NCI-H2196 (cell line): ENCODE measurements at regions not wholly inside any gene's neighbourhood (a gene's known extent, or its start where the extent isn't known, plus 50 kb on each side); places are given as distances from the start of the nearest gene placed in this dataset.
"Not testable (repeated sequence)": the region's sequence is repeated elsewhere in the genome, so short reads cannot be mapped to it uniquely, and the experiment has no call there.

ENCODE experiments used
- DNase-seq: peaks from one replicate; lab custom pipeline; 2025; ENCODE audit not compliant: unreplicated experiment; lab: John Stamatoyannopoulos, UW

- no peak for DNase-seq
Observed at GRCh38 chr21:19224090-19224489, 820.5 kb upstream of the TMPRSS15 start.

- DNase-seq: no peak
Observed at GRCh38 chr21:19228226-19228625, 824.6 kb upstream of the TMPRSS15 start.

GRCh38 chr21:19233841-19234240, 830.3 kb upstream of the TMPRSS15 start:
- not testable (repeated sequence) for DNase-seq

- no peak for DNase-seq
Observed at GRCh38 chr21:19236209-19236608, 832.6 kb upstream of the TMPRSS15 start.

GRCh38 chr21:19237608-19238007, 834.0 kb upstream of the TMPRSS15 start:
- no peak for DNase-seq

GRCh38 chr21:19239696-19240095, 836.1 kb upstream of the TMPRSS15 start:
- DNase-seq: no peak

- no peak for DNase-seq
Observed at GRCh38 chr21:19244502-19245187, 841.1 kb upstream of the TMPRSS15 start.

- DNase-seq: no peak
Observed at GRCh38 chr21:19245188-19245580, 841.6 kb upstream of the TMPRSS15 start.

GRCh38 chr21:19246018-19246417, 842.4 kb upstream of the TMPRSS15 start:
- no peak for DNase-seq

- DNase-seq: no peak
Observed at GRCh38 chr21:19256934-19257660, 853.5 kb upstream of the TMPRSS15 start.

GRCh38 chr21:19261731-19262376, 858.3 kb upstream of the TMPRSS15 start:
- no peak for DNase-seq

- DNase-seq: no peak
Observed at GRCh38 chr21:19266636-19267035, 863.1 kb upstream of the TMPRSS15 start.

- DNase-seq: no peak
Observed at GRCh38 chr21:19268686-19269085, 865.1 kb upstream of the TMPRSS15 start.

- no peak for DNase-seq
Observed at GRCh38 chr21:19275065-19275464, 871.5 kb upstream of the TMPRSS15 start.

GRCh38 chr21:19276665-19277064, 873.1 kb upstream of the TMPRSS15 start:
- no peak for DNase-seq

- DNase-seq: no peak
Observed at GRCh38 chr21:19286876-19287275, 883.3 kb upstream of the TMPRSS15 start.

GRCh38 chr21:19290328-19290727, 886.7 kb upstream of the TMPRSS15 start:
- no peak for DNase-seq

GRCh38 chr21:19320291-19320690, 916.7 kb upstream of the TMPRSS15 start:
- no peak for DNase-seq

- DNase-seq: no peak
Observed at GRCh38 chr21:19321688-19322087, 918.1 kb upstream of the TMPRSS15 start.

- peak; percentile 0 for DNase-seq
Observed at GRCh38 chr21:19322360-19322759, 918.8 kb upstream of the TMPRSS15 start.

- DNase-seq: no peak
Observed at GRCh38 chr21:19326531-19327319, 923.1 kb upstream of the TMPRSS15 start.
